Osteocyte (in vitro differentiated cells): ENCODE measurements at regions not wholly inside any gene's neighbourhood (a gene's known extent, or its start where the extent isn't known, plus 50 kb on each side); places are given as distances from the start of the nearest gene placed in this dataset.

Experiments
- DNase-seq: peaks from one replicate; pipeline ENCODE4 v3.0.0; 2021; ENCODE audit warnings: mixed read lengths; ENCODE audit not compliant: unreplicated experiment; ENCODE audit errors: extremely low spot score
- H3K27ac Mint-ChIP-seq: one replicate; pipeline ENCODE4 v1.8.0; 2021; ENCODE audit warnings: mild to moderate bottlenecking, mixed read lengths; ENCODE audit not compliant: unreplicated experiment
- H3K27me3 Mint-ChIP-seq: one replicate; pipeline ENCODE4 v1.8.0; 2021; ENCODE audit warnings: mixed read lengths; ENCODE audit not compliant: unreplicated experiment
- H3K36me3 Mint-ChIP-seq: one replicate; pipeline ENCODE4 v1.8.0; 2021; ENCODE audit warnings: mixed read lengths; ENCODE audit not compliant: unreplicated experiment
- H3K4me1 Mint-ChIP-seq: one replicate; pipeline ENCODE4 v1.8.0; 2021; ENCODE audit warnings: mixed read lengths; ENCODE audit not compliant: unreplicated experiment
- H3K4me3 Mint-ChIP-seq: one replicate; pipeline ENCODE4 v1.8.0; 2021; ENCODE audit warnings: mild to moderate bottlenecking, moderate library complexity, mixed read lengths; ENCODE audit not compliant: unreplicated experiment
- H3K9me3 Mint-ChIP-seq: one replicate; pipeline ENCODE4 v1.8.0; 2021; ENCODE audit warnings: mixed read lengths; ENCODE audit not compliant: unreplicated experiment
- CTCF ChIP-seq: fragments of 200-600 bp; sonication (generic); IDR thresholded peaks from 2 replicates; pipeline ENCODE4 v1.5.0; 2021; ENCODE audit warnings: antibody characterized with exemption, mild to moderate bottlenecking, moderate library complexity

- TF ChIP-seq CTCF = no peak
- DNase-seq = no peak
- H3K4me1 Mint-ChIP-seq = no peaks in the 10 kb centered on the region
- H3K9me3 Mint-ChIP-seq = peaks cover 45% of the 10 kb centered on the region
- H3K36me3 Mint-ChIP-seq = no peaks in the 10 kb centered on the region
- H3K4me3 Mint-ChIP-seq = no peak overlapping the region
- no peaks in the 10 kb centered on the region for H3K27me3 Mint-ChIP-seq
- H3K27ac Mint-ChIP-seq = no peak overlapping the region
Observed at GRCh38 chr4:11507920-11508319, 79.2 kb upstream of the HS3ST1 start.

GRCh38 chr4:11506194-11506593 lies 77.5 kb upstream of the HS3ST1 start:
- no peak for TF ChIP-seq CTCF
- H3K4me3 Mint-ChIP-seq = no peak overlapping the region
- DNase-seq = no peak
- no peaks in the 10 kb centered on the region for H3K36me3 Mint-ChIP-seq
- H3K27me3 Mint-ChIP-seq = no peaks in the 10 kb centered on the region
- H3K9me3 Mint-ChIP-seq = peaks cover 57% of the 10 kb centered on the region
- no peak overlapping the region for H3K27ac Mint-ChIP-seq
- no peaks in the 10 kb centered on the region for H3K4me1 Mint-ChIP-seq

GRCh38 chr4:11505221-11505971 lies 76.7 kb upstream of the HS3ST1 start:
- Mint-ChIP-seq H3K4me1 (no peaks in the 10 kb centered on the region), H3K36me3 (no peaks in the 10 kb centered on the region), H3K4me3 (no peak overlapping the region), H3K27ac (no peak overlapping the region), H3K9me3 (peaks cover 57% of the 10 kb centered on the region), H3K27me3 (no peaks in the 10 kb centered on the region)
- no peak for TF ChIP-seq CTCF
- no peak for DNase-seq

GRCh38 chr4:11503166-11503565 lies 74.5 kb upstream of the HS3ST1 start:
- Mint-ChIP-seq H3K36me3 (no peaks in the 10 kb centered on the region), H3K27me3 (no peaks in the 10 kb centered on the region), H3K4me3 (no peak overlapping the region), H3K9me3 (peaks cover 46% of the 10 kb centered on the region), H3K4me1 (no peaks in the 10 kb centered on the region), H3K27ac (no peak overlapping the region)
- no peak for TF ChIP-seq CTCF
- no peak for DNase-seq

- H3K27me3 Mint-ChIP-seq = no peaks in the 10 kb centered on the region
- no peak overlapping the region for H3K27ac Mint-ChIP-seq
- no peak for TF ChIP-seq CTCF
- peaks cover 28% of the 10 kb centered on the region for H3K9me3 Mint-ChIP-seq
- H3K4me3 Mint-ChIP-seq = no peak overlapping the region
- DNase-seq = no peak
- H3K4me1 Mint-ChIP-seq = no peaks in the 10 kb centered on the region
- no peaks in the 10 kb centered on the region for H3K36me3 Mint-ChIP-seq
Observed at GRCh38 chr4:11497972-11498371, 69.3 kb upstream of the HS3ST1 start.
